RWPE2 (cell line): ENCODE measurements at regions not wholly inside any gene's neighbourhood (a gene's known extent, or its start where the extent isn't known, plus 50 kb on each side); places are given as distances from the start of the nearest gene placed in this dataset.

ENCODE experiments used
- ATAC-seq: fragments of 200-7000 bp; cut with Tn5 transposase; 3 replicates; pipeline ENCODE4 v1.9.1; 2021; ENCODE audit warnings: low read depth
- DNase-seq: peaks from one replicate; pipeline ENCODE4 v3.0.0-alpha.2; 2020; ENCODE audit warnings: low spot score
- H3K27ac ChIP-seq: fragments of 450-650 bp; 2 replicates; pipeline ENCODE4 v1.5.1; 2017; ENCODE audit warnings: mild to moderate bottlenecking; ENCODE audit not compliant: poor library complexity, severe bottlenecking
- H3K27me3 ChIP-seq: fragments of 250-450 bp; sonication (Bioruptor Pico); 2 replicates; pipeline ENCODE4 v1.5.1; 2021; ENCODE audit warnings: mild to moderate bottlenecking, moderate library complexity; ENCODE audit not compliant: insufficient read depth, poor library complexity, severe bottlenecking
- H3K36me3 ChIP-seq: fragments of 250-450 bp; sonication (Bioruptor Pico); 2 replicates; pipeline ENCODE4 v1.5.1; 2020; ENCODE audit warnings: low read depth, mild to moderate bottlenecking, moderate library complexity
- H3K4me1 ChIP-seq: fragments of 250-450 bp; sonication (Bioruptor Pico); 2 replicates; pipeline ENCODE4 v1.5.1; 2021; ENCODE audit warnings: mild to moderate bottlenecking, moderate library complexity; ENCODE audit not compliant: insufficient read depth, poor library complexity, severe bottlenecking
- H3K4me3 ChIP-seq: fragments of 250-450 bp; sonication (Bioruptor Pico); 2 replicates; pipeline ENCODE4 v1.5.1; 2021; ENCODE audit warnings: mild to moderate bottlenecking, moderate library complexity; ENCODE audit not compliant: severe bottlenecking
- H3K9me3 ChIP-seq: fragments of 250-450 bp; sonication (Bioruptor Pico); 2 replicates; pipeline ENCODE4 v1.5.1; 2021; ENCODE audit warnings: mild to moderate bottlenecking, moderate library complexity; ENCODE audit not compliant: severe bottlenecking
- CTCF ChIP-seq: fragments of 450-650 bp; IDR thresholded peaks from one replicate; pipeline ENCODE4 v1.5.1; 2017; ENCODE audit warnings: mild to moderate bottlenecking, moderate library complexity; ENCODE audit not compliant: poor library complexity, severe bottlenecking

- no peak for TF ChIP-seq CTCF
Observed at GRCh38 chr7:108863227-108863848, 293.7 kb downstream of the DNAJB9 start.

GRCh38 chr7:108869070-108869469 is 299.4 kb downstream of the DNAJB9 start:
- no peaks in the 10 kb centered on the region for H3K27me3 ChIP-seq
- no peak for TF ChIP-seq CTCF
- H3K9me3 ChIP-seq = no peaks in the 10 kb centered on the region
- H3K27ac ChIP-seq = no peak overlapping the region
- H3K4me1 ChIP-seq = no peaks in the 10 kb centered on the region
- no peaks in the 10 kb centered on the region for H3K36me3 ChIP-seq
- DNase-seq (no peak), ATAC-seq (no peak)
- H3K4me3 ChIP-seq = no peak overlapping the region

More at GRCh38 chr7:108863227-108863848, 293.7 kb downstream of the DNAJB9 start:
- no peaks in the 10 kb centered on the region for H3K4me1 ChIP-seq
- DNase-seq (no peak), ATAC-seq (no peak)
- H3K4me3 ChIP-seq = no peak overlapping the region
- H3K36me3 ChIP-seq = no peaks in the 10 kb centered on the region
- no peak overlapping the region for H3K27ac ChIP-seq
- H3K9me3 ChIP-seq = no peaks in the 10 kb centered on the region
- H3K27me3 ChIP-seq = no peaks in the 10 kb centered on the region

- Histone ChIP-seq H3K4me1 (no peaks in the 10 kb centered on the region), H3K27me3 (no peaks in the 10 kb centered on the region), H3K9me3 (no peaks in the 10 kb centered on the region), H3K4me3 (no peak overlapping the region), H3K36me3 (no peaks in the 10 kb centered on the region), H3K27ac (no peak overlapping the region)
- no peak for TF ChIP-seq CTCF
- DNase-seq (no peak), ATAC-seq (no peak)
Observed at GRCh38 chr7:108875139-108875538, 305.5 kb downstream of the DNAJB9 start.

- no peak overlapping the region for H3K27ac ChIP-seq
- no peaks in the 10 kb centered on the region for H3K9me3 ChIP-seq
- no peak for DNase-seq
- H3K27me3 ChIP-seq = no peaks in the 10 kb centered on the region
- no peaks in the 10 kb centered on the region for H3K36me3 ChIP-seq
- TF ChIP-seq CTCF = no peak
- no peaks in the 10 kb centered on the region for H3K4me1 ChIP-seq
- no peak for ATAC-seq
- no peak overlapping the region for H3K4me3 ChIP-seq
Observed at GRCh38 chr7:108890862-108891261, 321.2 kb downstream of the DNAJB9 start.

- no peak overlapping the region for H3K27ac ChIP-seq
- DNase-seq = no peak
- no peak overlapping the region for H3K4me3 ChIP-seq
- no peaks in the 10 kb centered on the region for H3K9me3 ChIP-seq
- TF ChIP-seq CTCF = no peak
- no peaks in the 10 kb centered on the region for H3K36me3 ChIP-seq
- no peaks in the 10 kb centered on the region for H3K27me3 ChIP-seq
- H3K4me1 ChIP-seq = no peaks in the 10 kb centered on the region
- no peak for ATAC-seq
Observed at GRCh38 chr7:108908456-108908855, 338.8 kb downstream of the DNAJB9 start.
